ENCODE measurements at regions not wholly inside any gene's neighbourhood (a gene's known extent, or its start where the extent isn't known, plus 50 kb on each side); places are given as distances from the start of the nearest gene placed in this dataset.

GRCh38 chr21:26736449-26736848, 108.8 kb downstream of the ADAMTS1 start:
- ChIA-PET CTCF (interaction anchor here (0.5 to 0.9 kb wide), 4 partner anchors 57 to 718 kb away, joined by 3 read pairs; no protein-coding TSS in a partner anchor), POLR2A (no interaction called here)
- DNase-seq (ENCODE audit: extremely low spot score), result no peak
- no peak for TF ChIP-seq PKNOX1 (IDR thresholded peaks at IDR 0.05)
- no peak for TF ChIP-seq FOXK2 (IDR thresholded peaks at IDR 0.05)
- no peak for TF ChIP-seq SP1 (IDR thresholded peaks at IDR 0.05)

DNA sequence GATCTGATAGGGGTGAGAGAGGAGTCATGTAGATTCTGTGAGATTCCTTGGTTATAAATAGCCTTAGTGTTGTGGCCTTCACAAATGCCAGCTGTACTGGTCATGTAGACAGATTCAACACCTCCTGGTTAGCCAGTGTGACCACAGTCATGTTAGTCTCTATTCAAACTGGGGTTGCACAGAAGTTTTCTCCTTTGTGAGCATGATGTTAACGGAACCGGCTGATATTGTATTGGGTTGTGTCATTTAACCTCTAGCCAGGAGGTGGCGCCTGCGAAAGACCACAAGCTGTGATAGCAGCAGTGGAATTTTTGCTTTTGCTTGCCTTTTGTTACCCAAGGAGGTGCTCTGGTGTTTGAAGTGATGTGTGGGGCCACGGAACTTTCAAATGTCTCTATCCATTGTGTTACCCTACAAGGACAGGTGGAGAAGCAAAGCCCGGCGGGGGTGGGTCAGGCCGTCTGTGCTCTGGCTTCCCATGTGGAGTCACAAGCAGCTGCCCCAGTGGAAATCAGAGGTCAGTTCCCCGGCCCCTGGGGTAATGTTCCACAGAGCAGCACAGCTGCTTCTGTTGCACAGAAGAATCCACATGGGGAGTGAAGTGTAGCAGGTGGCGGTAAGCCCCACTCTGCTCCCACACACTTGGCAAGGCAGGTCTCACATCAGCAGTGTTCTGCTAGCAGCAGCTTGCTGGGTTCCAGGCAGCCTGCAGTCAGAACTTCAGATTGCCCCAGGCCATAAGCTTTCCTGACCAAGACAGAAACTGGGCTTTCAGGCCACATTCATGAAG, 112.6 kb downstream of the ADAMTS1 start:
- TF ChIP-seq SP1 (IDR thresholded peaks at IDR 0.05) (no peak), ELF4 (IDR thresholded peaks at IDR 0.05) (no peak), CTBP1 (IDR thresholded peaks at IDR 0.05; ENCODE audit: borderline replicate concordance) (no peak), FOXK2 (IDR thresholded peaks at IDR 0.05) (no peak), SUZ12 (IDR thresholded peaks at IDR 0.05) (no peak), ARNT (IDR thresholded peaks at IDR 0.05) (no peak), FOXA1 (IDR thresholded peaks at IDR 0.05) (no peak)
- POLR2A ChIA-PET, result interaction anchor here (1.6 kb wide), 1 partner anchor 112 kb away, joined by 5 read pairs; no protein-coding TSS in a partner anchor
- CTCF ChIA-PET, result interaction anchor here (1.0 to 1.7 kb wide), 5 partner anchors 11 to 968 kb away, joined by 3 to 5 read pairs (median 3); no protein-coding TSS in a partner anchor
- DNase-seq (ENCODE audit: extremely low spot score), result peak; percentile 57

DNA sequence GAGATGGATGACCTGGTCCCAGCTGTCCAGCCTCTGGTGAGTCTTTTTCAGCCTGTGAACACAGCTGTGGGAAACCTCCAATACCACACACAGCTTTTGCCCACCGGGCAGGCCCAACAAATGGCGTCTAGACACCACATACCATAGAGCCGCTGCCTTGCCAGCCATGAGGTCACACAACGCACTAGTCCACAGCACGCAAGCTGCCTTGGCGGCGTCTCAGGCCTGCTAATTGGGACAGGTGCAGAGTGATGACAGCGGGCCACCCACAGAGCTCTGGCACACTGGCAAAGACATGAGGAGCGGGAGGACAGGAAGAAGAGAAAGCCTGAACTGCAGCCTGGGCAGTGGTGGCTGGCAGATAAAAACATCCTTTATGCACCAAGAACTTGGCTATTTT, 125.5 kb downstream of the ADAMTS1 start:
- DNase-seq (ENCODE audit: extremely low spot score), result no peak
- CTCF ChIA-PET, result no interaction called here
- POLR2A ChIA-PET, result interaction anchor here (0.6 kb wide), 1 partner anchor 1069 kb away, joined by 3 read pairs; no protein-coding TSS in a partner anchor
- TF ChIP-seq SUZ12 (IDR thresholded peaks at IDR 0.05) (no peak), ZNF384 (IDR thresholded peaks at IDR 0.05) (no peak), L3MBTL2 (conservative IDR thresholded peaks at IDR 0.05) (no peak), NFRKB (IDR thresholded peaks at IDR 0.05) (no peak), HDGF (IDR thresholded peaks at IDR 0.05; ENCODE audit: borderline replicate concordance) (no peak), PKNOX1 (IDR thresholded peaks at IDR 0.05) (no peak), ARNT (IDR thresholded peaks at IDR 0.05) (no peak)

- CTCF ChIA-PET, result interaction anchor here (0.6 to 1.6 kb wide), 5 partner anchors 16 to 557 kb away, joined by 3 to 5 read pairs (median 3); no protein-coding TSS in a partner anchor
- POLR2A ChIA-PET, result no interaction called here
- TF ChIP-seq TARDBP (IDR thresholded peaks at IDR 0.05) (no peak), FOXM1 (IDR thresholded peaks at IDR 0.05; ENCODE audit: borderline replicate concordance) (no peak), HDGF (IDR thresholded peaks at IDR 0.05; ENCODE audit: borderline replicate concordance) (no peak)
- no peak for DNase-seq (ENCODE audit: extremely low spot score)
Measured at GRCh38 chr21:26717146-26717739, 128.0 kb downstream of the ADAMTS1 start.

DNA sequence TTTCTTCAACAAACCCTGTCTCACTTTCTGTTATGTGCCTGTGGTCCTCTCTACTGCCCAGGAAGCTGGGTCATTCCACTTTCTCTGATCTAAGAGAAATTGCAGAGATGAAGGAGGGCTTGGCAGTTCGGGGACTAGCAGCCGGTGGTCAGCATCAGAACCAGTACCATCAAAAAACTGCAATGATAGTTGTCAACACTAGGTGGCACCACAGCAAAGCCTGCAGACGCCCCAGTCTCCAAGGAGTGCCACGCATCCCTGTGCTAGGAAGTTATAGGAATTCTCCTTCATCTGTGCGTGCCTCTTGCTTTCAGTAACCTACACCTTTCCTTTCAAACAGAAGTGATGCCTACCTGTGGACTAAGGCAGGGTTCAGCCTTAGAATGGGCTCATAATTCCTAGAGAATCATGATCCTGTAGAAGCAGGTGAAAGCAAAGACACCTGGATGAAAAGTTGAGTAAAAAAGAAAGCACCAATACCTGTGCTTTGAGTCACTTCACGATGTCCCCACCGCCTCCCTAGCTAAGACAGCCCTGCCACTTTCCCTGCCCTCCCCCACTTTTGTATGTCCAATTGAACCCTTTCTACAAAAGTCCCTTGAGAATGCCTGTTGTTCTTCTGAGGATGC, 129.2 kb downstream of the ADAMTS1 start:
- CTCF ChIA-PET, result no interaction called here
- POLR2A ChIA-PET, result no interaction called here
- DNase-seq (ENCODE audit: extremely low spot score), result peak; percentile 81
- TF ChIP-seq CTBP1 (IDR thresholded peaks at IDR 0.05; ENCODE audit: borderline replicate concordance) (no peak), LEF1 (IDR thresholded peaks at IDR 0.05; ENCODE audit: borderline replicate concordance) (no peak), BHLHE40 (IDR thresholded peaks at IDR 0.05; ENCODE audit: borderline replicate concordance) (no peak), HDGF (IDR thresholded peaks at IDR 0.05; ENCODE audit: borderline replicate concordance) (no peak), FOXM1 (IDR thresholded peaks at IDR 0.05; ENCODE audit: borderline replicate concordance) (no peak)

- TF ChIP-seq CTBP1 (IDR thresholded peaks at IDR 0.05; ENCODE audit: borderline replicate concordance) (no peak), FOXK2 (IDR thresholded peaks at IDR 0.05) (no peak), TARDBP (IDR thresholded peaks at IDR 0.05) (no peak), SP1 (IDR thresholded peaks at IDR 0.05) (no peak), PKNOX1 (IDR thresholded peaks at IDR 0.05) (no peak), HDGF (IDR thresholded peaks at IDR 0.05; ENCODE audit: borderline replicate concordance) (no peak), ZNF384 (IDR thresholded peaks at IDR 0.05) (no peak)
- DNase-seq (ENCODE audit: extremely low spot score), result no peak
- POLR2A ChIA-PET, result no interaction called here
- CTCF ChIA-PET, result no interaction called here
Measured at GRCh38 chr21:26715116-26715515, 130.1 kb downstream of the ADAMTS1 start.

GRCh38 chr21:26710155-26710554, 135.1 kb downstream of the ADAMTS1 start:
- DNase-seq (ENCODE audit: extremely low spot score), result no peak
- POLR2A ChIA-PET, result no interaction called here
- CTCF ChIA-PET, result no interaction called here
- TF ChIP-seq SUZ12 (IDR thresholded peaks at IDR 0.05) (no peak), CTBP1 (IDR thresholded peaks at IDR 0.05; ENCODE audit: borderline replicate concordance) (no peak), NFRKB (IDR thresholded peaks at IDR 0.05) (no peak), SP1 (IDR thresholded peaks at IDR 0.05) (no peak), ARNT (IDR thresholded peaks at IDR 0.05) (no peak), FOXA1 (IDR thresholded peaks at IDR 0.05) (no peak), HDGF (IDR thresholded peaks at IDR 0.05; ENCODE audit: borderline replicate concordance) (no peak)
